MCF 10A (cell line): ENCODE measurements at regions not wholly inside any gene's neighbourhood (a gene's known extent, or its start where the extent isn't known, plus 50 kb on each side); places are given as distances from the start of the nearest gene placed in this dataset.

ENCODE experiments used
- BruUV-seq: library from RNA; stranded (reverse); fragments of 400-500 nt; replicated peaks from 2 replicates; lab custom pipeline; 2021; lab: Mats Ljungman, UMichigan
- CTCF ChIA-PET: fragments of 300-600 bp; sonication (Branson Sonifier 250); formaldehyde crosslinking; extraction: SDS; loops from one replicate; lab custom pipeline; 2021; ENCODE audit warnings: antibody characterized with exemption, inconsistent platforms; lab: Yijun Ruan, JAX
- POLR2A ChIA-PET: fragments of 300-600, 350-650 bp; sonication (Branson Sonifier 250); formaldehyde crosslinking; extraction: SDS; loops from one replicate; lab custom pipeline; 2020; ENCODE audit warnings: antibody characterized with exemption, inconsistent platforms; lab: Yijun Ruan, JAX
- DNase-seq: peaks from one replicate; pipeline ENCODE4 v3.0.0-alpha.2; 2018; ENCODE audit not compliant: unreplicated experiment
- H3K27ac Mint-ChIP-seq: one replicate; pipeline ENCODE4 v1.8.0; 2022; ENCODE audit warnings: mild to moderate bottlenecking, low read depth, mixed read lengths; ENCODE audit not compliant: unreplicated experiment
- H3K27me3 Mint-ChIP-seq: one replicate; pipeline ENCODE4 v1.8.0; 2022; ENCODE audit warnings: mixed read lengths; ENCODE audit not compliant: insufficient read depth, unreplicated experiment
- H3K36me3 Mint-ChIP-seq: one replicate; pipeline ENCODE4 v1.8.0; 2022; ENCODE audit warnings: mild to moderate bottlenecking, moderate library complexity, mixed read lengths; ENCODE audit not compliant: insufficient read depth, unreplicated experiment
- H3K4me1 Mint-ChIP-seq: one replicate; pipeline ENCODE4 v1.8.0; 2022; ENCODE audit warnings: mixed read lengths; ENCODE audit not compliant: insufficient read depth, unreplicated experiment
- H3K4me3 Mint-ChIP-seq: one replicate; pipeline ENCODE4 v1.8.0; 2022; ENCODE audit warnings: mild to moderate bottlenecking, moderate library complexity, mixed read lengths; ENCODE audit not compliant: unreplicated experiment
- H3K9me3 Mint-ChIP-seq: one replicate; pipeline ENCODE4 v1.8.0; 2022; ENCODE audit warnings: mixed read lengths; ENCODE audit not compliant: unreplicated experiment
- intact Hi-C: fragments of 100-400 bp; cut with micrococcal nuclease; formaldehyde crosslinking; loops from 2 replicates; pipeline ENCODE4 v1.14.1; 2022
- TF ChIP-seq, protein P1 (sequence below): fragments of 200-600 bp; IDR thresholded peaks from one replicate; pipeline ENCODE4 v1.8.0; 2022; ENCODE audit warnings: antibody characterized with exemption, mild to moderate bottlenecking; ENCODE audit not compliant: unreplicated experiment

DNA sequence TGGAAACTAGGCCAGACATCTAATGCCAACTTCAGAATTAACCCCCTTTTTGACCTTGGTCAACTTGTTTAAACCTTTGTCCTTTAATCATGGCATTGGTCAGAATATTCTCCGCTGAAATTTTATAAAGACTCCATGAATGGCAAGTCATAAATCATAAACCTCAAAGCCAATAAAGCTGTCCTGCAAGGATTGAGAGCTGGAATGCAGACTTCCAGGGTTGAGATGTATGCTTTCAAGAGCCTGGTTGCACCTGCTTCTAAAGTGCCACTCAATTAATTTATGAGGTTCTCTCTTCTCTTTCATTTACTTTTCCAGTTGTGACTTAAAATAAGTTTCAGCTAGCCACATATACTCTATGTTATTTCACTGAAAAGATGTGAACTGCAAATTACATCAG lies 136.2 kb upstream of the HCCS start:
- no peaks in the 10 kb centered on the region for H3K36me3 Mint-ChIP-seq
- H3K27ac Mint-ChIP-seq, result no peak overlapping the region
- BruUV-seq, result no TSS peak
- CTCF ChIA-PET, result no interaction called here
- H3K27me3 Mint-ChIP-seq, result no peaks in the 10 kb centered on the region
- intact Hi-C loops, result no loop called here
- no peaks in the 10 kb centered on the region for H3K9me3 Mint-ChIP-seq
- TF ChIP-seq, protein P1, sequence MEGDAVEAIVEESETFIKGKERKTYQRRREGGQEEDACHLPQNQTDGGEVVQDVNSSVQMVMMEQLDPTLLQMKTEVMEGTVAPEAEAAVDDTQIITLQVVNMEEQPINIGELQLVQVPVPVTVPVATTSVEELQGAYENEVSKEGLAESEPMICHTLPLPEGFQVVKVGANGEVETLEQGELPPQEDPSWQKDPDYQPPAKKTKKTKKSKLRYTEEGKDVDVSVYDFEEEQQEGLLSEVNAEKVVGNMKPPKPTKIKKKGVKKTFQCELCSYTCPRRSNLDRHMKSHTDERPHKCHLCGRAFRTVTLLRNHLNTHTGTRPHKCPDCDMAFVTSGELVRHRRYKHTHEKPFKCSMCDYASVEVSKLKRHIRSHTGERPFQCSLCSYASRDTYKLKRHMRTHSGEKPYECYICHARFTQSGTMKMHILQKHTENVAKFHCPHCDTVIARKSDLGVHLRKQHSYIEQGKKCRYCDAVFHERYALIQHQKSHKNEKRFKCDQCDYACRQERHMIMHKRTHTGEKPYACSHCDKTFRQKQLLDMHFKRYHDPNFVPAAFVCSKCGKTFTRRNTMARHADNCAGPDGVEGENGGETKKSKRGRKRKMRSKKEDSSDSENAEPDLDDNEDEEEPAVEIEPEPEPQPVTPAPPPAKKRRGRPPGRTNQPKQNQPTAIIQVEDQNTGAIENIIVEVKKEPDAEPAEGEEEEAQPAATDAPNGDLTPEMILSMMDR, result no peak
- no peak overlapping the region for H3K4me3 Mint-ChIP-seq
- H3K4me1 Mint-ChIP-seq, result no peaks in the 10 kb centered on the region
- DNase-seq, result no peak
- POLR2A ChIA-PET, result no interaction called here

DNA sequence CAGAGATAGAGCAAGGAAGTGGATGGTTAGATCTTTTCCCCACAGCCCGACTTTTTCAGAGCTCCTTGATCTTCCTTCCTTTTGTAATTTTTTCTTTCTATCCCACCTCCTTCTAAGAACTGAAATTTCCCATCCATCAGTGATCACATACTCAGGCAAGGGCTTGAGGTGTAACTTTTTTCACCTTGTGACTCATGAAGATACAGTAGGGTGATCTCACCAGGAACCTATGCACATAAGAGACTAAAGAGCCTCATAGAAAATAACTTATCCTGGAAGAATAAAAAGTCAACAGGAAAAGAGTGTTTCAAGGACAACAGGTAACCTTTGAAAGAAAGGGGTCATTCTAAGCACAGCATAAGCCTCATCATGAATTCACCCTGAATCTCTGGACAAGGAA lies 131.2 kb upstream of the HCCS start:
- TF ChIP-seq, protein P1, result no peak
- no peak for DNase-seq
- intact Hi-C loops, result no loop called here
- Mint-ChIP-seq H3K27me3 (no peaks in the 10 kb centered on the region), H3K36me3 (no peaks in the 10 kb centered on the region), H3K4me1 (no peaks in the 10 kb centered on the region), H3K27ac (no peak overlapping the region), H3K4me3 (no peak overlapping the region), H3K9me3 (no peaks in the 10 kb centered on the region)
- ChIA-PET CTCF (no interaction called here), POLR2A (no interaction called here)
- BruUV-seq, result no TSS peak

DNA sequence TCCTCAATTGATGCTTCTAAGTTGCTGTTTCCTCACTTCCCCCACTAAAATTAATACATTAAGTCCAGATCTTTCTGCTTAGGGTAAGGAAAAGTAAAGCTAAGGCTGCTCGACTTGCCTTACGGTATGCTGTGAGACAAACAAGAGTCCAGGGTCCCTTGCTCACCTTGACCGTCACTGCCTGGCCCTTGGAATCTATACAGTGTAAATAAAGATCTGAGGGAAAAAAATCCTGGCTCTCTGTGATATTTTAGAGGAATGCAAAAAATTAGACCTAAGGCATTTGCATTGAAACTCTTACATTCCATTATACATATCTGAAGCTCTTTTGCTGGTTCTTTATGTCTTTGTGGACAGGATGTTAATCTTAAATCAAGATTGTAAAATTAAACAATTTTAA lies 129.6 kb upstream of the HCCS start:
- TF ChIP-seq, protein P1, result no peak
- Mint-ChIP-seq H3K4me1 (no peaks in the 10 kb centered on the region), H3K27me3 (no peaks in the 10 kb centered on the region), H3K27ac (no peak overlapping the region), H3K36me3 (no peaks in the 10 kb centered on the region), H3K4me3 (no peak overlapping the region), H3K9me3 (no peaks in the 10 kb centered on the region)
- POLR2A ChIA-PET, result no interaction called here
- CTCF ChIA-PET, result no interaction called here
- no TSS peak for BruUV-seq
- intact Hi-C loops, result no loop called here
- DNase-seq, result no peak

DNA sequence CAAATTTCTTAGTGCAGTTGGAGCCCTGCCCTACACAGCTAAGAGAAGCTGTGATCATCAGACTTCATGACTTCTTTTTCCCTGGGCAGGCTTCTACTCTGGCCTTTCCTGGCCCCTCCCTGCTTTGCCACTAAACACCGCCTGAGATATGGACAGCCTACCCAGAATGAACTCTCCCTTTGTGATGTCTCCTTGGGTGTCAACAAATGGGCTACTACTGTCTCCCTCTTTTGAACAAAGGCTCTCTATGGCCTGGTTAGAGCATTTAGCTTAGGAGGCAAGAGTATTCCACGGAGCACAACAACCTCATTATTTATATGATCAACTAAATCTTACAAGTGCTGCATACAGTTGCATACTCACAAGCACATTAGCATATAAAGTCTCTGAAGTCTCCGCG lies 127.6 kb upstream of the HCCS start:
- H3K36me3 Mint-ChIP-seq, result no peaks in the 10 kb centered on the region
- BruUV-seq, result no TSS peak
- H3K4me1 Mint-ChIP-seq, result no peaks in the 10 kb centered on the region
- POLR2A ChIA-PET, result no interaction called here
- TF ChIP-seq, protein P1, result no peak
- H3K4me3 Mint-ChIP-seq, result no peak overlapping the region
- DNase-seq, result no peak
- no peaks in the 10 kb centered on the region for H3K27me3 Mint-ChIP-seq
- H3K27ac Mint-ChIP-seq, result no peak overlapping the region
- CTCF ChIA-PET, result no interaction called here
- H3K9me3 Mint-ChIP-seq, result no peaks in the 10 kb centered on the region
- intact Hi-C loops, result no loop called here
